ENCODE measurements at regions not wholly inside any gene's neighbourhood (a gene's known extent, or its start where the extent isn't known, plus 50 kb on each side); places are given as distances from the start of the nearest gene placed in this dataset.
A peak's percentile ranks its signal among the peaks of the same experiment; 100 is the strongest.

- no peak for DNase-seq
Observed at GRCh38 chr7:124413029-124413428, 352.6 kb downstream of the GPR37 start.

GRCh38 chr7:124412531-124412930 lies 353.1 kb downstream of the GPR37 start:
- DNase-seq: no peak

- no peak for DNase-seq
Observed at GRCh38 chr7:124411796-124412195, 353.8 kb downstream of the GPR37 start.

- peak; percentile 27 for DNase-seq
Observed at GRCh38 chr7:124403587-124403986, 362.0 kb downstream of the GPR37 start.

DNA sequence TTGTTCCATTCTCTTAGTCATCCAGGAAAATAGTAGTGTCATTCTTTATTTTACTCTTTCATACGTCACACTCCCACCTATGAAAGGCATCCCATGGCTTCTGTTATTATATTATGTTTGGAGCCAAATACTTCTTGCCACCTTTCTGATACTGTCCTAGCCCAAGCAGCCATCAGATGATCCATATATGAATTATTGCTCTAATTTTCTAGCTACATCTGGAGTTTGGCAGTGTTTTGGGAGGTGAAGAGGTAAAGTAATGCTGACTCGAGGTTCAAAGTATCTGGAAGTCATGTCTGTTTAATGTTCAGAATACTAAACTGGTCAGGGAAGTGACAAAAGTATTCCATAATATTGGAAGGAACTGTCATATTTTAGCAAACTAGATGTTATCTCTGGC lies 362.5 kb downstream of the GPR37 start:
- DNase-seq: no peak

GRCh38 chr7:124399941-124400340 lies 365.7 kb downstream of the GPR37 start:
- no peak for DNase-seq

GRCh38 chr7:124398937-124399552 lies 366.2 kb upstream of the TMEM229A start:
- DNase-seq: no peak

GRCh38 chr7:124397134-124397533 lies 364.3 kb upstream of the TMEM229A start:
- no peak for DNase-seq

- no peak for DNase-seq
Observed at GRCh38 chr7:124390301-124390700, 357.4 kb upstream of the TMEM229A start.

DNA sequence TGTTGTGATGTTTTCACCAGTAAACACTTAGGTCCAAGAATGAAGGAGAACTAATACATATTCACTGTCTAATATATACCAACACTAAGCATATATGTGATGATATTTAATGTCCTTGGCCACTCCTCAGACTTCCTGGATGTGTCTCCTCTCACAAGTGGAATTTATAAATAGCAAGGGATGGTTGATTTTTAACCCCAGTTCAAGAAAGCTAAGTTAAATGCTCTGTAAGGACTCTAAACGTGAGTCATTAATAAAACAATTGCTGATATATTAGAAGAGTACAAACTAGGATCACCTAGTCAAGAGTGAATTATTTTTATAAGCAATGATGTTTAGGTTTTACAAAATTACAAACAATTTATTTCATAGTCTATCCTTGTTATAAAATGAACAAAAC lies 355.9 kb upstream of the TMEM229A start:
- no peak for DNase-seq

GRCh38 chr7:124387056-124387455 lies 354.2 kb upstream of the TMEM229A start:
- DNase-seq: no peak

DNA sequence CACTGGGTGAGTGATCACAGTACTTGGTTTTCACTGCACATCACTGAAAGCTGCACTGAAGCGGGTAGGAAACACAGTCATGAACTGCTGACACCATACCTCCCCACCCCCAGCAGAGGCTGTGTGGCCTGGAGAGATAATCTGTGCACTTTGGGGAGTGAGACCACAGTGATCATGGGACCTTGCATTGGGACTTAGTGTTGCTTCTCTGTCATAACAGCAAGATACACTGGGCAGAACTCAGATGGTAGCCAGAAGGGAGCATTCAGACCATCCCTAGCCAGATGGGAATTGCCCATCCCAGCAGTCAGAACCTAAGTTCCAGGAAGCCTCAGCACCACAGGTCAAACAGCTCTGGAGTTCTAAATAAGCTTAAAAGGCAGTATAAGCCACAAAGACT lies 346.4 kb upstream of the TMEM229A start:
- DNase-seq: no peak

- no peak for DNase-seq
Observed at GRCh38 chr7:124376111-124376510, 343.2 kb upstream of the TMEM229A start.

- DNase-seq: no peak
Observed at GRCh38 chr7:124375391-124375790, 342.5 kb upstream of the TMEM229A start.

DNA sequence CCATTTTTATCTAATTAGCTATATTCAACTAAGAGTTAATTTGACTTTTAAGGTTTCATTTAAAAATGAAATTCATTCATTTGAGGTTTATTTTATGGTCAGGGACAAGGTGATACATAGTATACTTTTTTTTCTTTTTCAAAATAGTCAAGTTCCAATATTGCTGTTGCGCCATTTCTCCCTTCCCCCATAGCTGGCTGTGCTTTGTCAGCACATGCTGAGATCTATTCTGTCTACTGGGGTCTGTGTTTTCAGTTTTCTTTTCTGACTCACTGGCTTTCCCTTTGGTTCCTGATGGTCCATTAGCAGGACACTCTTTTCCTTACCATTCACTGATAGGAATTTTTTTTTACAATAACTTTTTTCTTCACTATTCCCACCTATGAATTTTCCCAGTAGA lies 336.4 kb upstream of the TMEM229A start:
- no peak for DNase-seq

DNA sequence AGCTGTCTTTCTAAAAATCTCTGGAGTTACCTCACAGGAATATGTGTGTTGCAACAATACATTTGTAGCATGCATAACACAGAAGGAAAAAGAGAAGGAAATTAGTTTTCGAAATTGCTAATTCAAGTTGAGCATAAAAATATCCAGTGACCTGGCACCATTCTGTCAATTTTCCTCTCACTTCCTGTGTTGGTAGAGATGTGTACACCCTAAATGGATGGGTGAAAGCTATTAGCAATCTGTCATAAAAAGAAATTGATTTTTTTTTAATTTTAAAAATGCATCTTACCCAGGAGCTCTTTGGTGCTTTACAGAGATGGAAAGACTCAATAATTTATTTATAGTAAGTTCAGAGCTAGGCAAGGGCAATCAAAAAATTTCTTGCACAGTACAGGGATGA lies 333.3 kb upstream of the TMEM229A start:
- no peak for DNase-seq

- DNase-seq: no peak
Observed at GRCh38 chr7:124364283-124364682, 331.4 kb upstream of the TMEM229A start.

DNA sequence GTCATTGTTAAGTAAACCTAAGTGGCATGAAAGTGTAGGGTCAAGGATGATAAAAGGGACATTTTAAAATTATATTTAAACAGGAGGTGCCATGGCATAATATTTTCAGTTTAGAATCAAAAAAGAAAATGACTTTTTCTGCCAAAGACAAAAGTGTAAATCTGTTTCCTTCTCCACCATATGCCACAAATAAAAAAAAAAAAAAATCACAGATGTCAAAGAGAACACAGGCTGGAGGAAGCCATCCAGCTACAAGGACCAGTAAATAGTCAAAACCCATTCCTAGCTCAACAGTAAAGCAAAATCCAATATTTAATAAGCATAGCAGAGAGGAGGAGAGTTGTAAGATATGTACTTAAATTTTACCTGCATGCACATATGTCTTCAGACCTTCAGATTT lies 321.3 kb upstream of the TMEM229A start:
- DNase-seq: peak; percentile 25

GRCh38 chr7:124351950-124352349 lies 319.1 kb upstream of the TMEM229A start:
- no peak for DNase-seq

- no peak for DNase-seq
Observed at GRCh38 chr7:124349443-124349842, 316.6 kb upstream of the TMEM229A start.

GRCh38 chr7:124338861-124339260 lies 306.0 kb upstream of the TMEM229A start:
- no peak for DNase-seq

DNA sequence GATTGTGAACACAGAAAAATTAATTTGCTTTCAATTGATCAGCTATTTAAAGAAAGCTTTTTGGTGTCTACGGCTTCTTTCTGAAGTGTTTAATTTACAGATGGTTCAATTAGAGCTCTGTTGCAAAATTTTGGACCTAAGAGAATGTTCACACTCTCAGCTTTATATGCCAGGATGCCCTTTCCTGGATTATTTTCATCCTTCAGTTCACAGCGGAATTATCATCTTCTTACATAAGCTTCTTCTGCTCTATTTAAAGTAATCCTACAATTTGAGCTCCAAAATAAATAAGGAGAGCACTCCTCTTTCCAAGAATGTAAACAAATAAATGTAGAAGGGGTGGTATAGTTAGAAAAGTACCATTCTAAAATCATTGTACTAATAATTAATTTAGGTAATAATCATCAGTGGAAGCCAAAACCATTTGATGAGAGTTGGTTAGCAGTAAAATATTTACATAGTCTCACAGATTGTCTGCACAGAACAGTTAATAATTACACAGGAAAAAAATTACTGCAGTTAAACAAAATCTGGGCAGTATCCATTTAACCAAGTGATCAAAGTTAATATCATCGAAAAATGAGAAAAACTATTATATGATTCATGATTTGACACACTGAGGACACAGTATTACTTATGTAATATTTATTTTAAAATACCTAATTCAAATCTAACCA lies 298.0 kb upstream of the TMEM229A start:
- no peak for DNase-seq

DNA sequence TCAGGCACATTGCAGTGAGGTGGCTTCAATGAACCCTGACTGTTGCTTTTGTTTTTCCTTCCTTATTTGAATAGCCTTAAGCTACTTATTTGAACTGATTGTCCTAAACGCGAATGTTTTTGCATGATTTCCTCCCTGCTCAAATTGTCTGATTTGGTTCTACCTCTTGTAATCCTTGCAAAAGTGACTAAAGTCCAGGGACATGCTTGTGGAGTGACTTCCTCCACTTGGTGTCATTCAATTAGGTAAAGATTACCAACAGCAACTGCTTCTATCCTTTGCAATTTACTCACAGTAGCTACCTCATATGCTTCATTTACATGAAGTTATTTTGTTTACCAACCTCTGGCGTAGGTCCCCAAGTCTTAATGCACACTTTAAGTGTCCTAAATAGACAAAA lies 295.9 kb upstream of the TMEM229A start:
- no peak for DNase-seq

DNA sequence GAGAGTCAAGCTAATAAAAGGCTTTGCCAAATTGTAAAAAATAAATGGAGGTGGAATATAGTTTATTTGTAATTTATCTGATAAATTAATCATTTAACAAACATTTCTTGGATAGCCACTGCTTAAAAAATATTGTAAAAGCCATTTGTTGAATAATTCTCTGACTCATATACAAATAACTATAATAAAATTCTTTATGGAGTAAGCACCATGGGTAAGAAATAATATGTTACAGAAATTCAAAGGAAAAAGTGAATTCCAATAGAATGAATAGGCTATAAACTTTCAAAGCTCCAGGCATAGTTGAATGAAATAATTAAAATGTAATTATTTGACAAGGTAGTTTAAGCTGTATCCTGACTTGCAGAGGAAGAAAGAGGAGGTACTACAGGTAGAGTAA lies 291.4 kb upstream of the TMEM229A start:
- no peak for DNase-seq

GRCh38 chr7:124323597-124323996 lies 290.7 kb upstream of the TMEM229A start:
- no peak for DNase-seq

All from NCI-H1694 treated with DMSO at 0.1 percent for 48 hours (cell line).